Activated T-cell treated with anti-CD3 and anti-CD28 coated beads for 1 hour (primary cell): ENCODE measurements at regions not wholly inside any gene's neighbourhood (a gene's known extent, or its start where the extent isn't known, plus 50 kb on each side); places are given as distances from the start of the nearest gene placed in this dataset.

ENCODE experiments used
- DNase-seq: peaks from one replicate; pipeline ENCODE4 v3.0.0-alpha.2; 2020; ENCODE audit warnings: low read depth

- no peak for DNase-seq
Measured at GRCh38 chr3:106217745-106218144, 348.9 kb upstream of the CBLB start.

- no peak for DNase-seq
Measured at GRCh38 chr3:106227068-106227467, 358.3 kb upstream of the CBLB start.

- DNase-seq = no peak
Measured at GRCh38 chr3:106228271-106228670, 359.5 kb upstream of the CBLB start.

- DNase-seq = no peak
Measured at GRCh38 chr3:106229495-106230278, 360.9 kb upstream of the CBLB start.

- DNase-seq = no peak
Measured at GRCh38 chr3:106231086-106231485, 362.3 kb upstream of the CBLB start.

GRCh38 chr3:106232956-106233355, 364.1 kb upstream of the CBLB start:
- no peak for DNase-seq

- DNase-seq = no peak
Measured at GRCh38 chr3:106239195-106239697, 370.4 kb upstream of the CBLB start.

GRCh38 chr3:106241593-106241992, 372.8 kb upstream of the CBLB start:
- no peak for DNase-seq

- DNase-seq = no peak
Measured at GRCh38 chr3:106242781-106243180, 374.0 kb upstream of the CBLB start.

- DNase-seq = no peak
Measured at GRCh38 chr3:106245400-106245799, 376.6 kb upstream of the CBLB start.

GRCh38 chr3:106247902-106248684, 379.3 kb upstream of the CBLB start:
- DNase-seq = no peak

- no peak for DNase-seq
Measured at GRCh38 chr3:106249159-106249558, 380.3 kb upstream of the CBLB start.

GRCh38 chr3:106249981-106250380, 381.2 kb upstream of the CBLB start:
- no peak for DNase-seq

GRCh38 chr3:106251160-106251892, 382.5 kb upstream of the CBLB start:
- DNase-seq = no peak

GRCh38 chr3:106255870-106256248, 387.0 kb upstream of the CBLB start:
- DNase-seq = no peak

GRCh38 chr3:106256249-106256957, 387.6 kb upstream of the CBLB start:
- no peak for DNase-seq

- no peak for DNase-seq
Measured at GRCh38 chr3:106257172-106257571, 388.4 kb upstream of the CBLB start.

- no peak for DNase-seq
Measured at GRCh38 chr3:106261396-106261795, 392.6 kb upstream of the CBLB start.

GRCh38 chr3:106261915-106262683, 393.3 kb upstream of the CBLB start:
- no peak for DNase-seq

- no peak for DNase-seq
Measured at GRCh38 chr3:106263011-106263410, 394.2 kb upstream of the CBLB start.

- no peak for DNase-seq
Measured at GRCh38 chr3:106263546-106263945, 394.7 kb upstream of the CBLB start.
